Body of pancreas (tissue), 4 donors: ENCODE measurements at regions not wholly inside any gene's neighbourhood (a gene's known extent, or its start where the extent isn't known, plus 50 kb on each side); places are given as distances from the start of the nearest gene placed in this dataset.

ENCODE experiments used
- ATAC-seq: fragments of 150-250 bp; one replicate; pipeline ENCODE4 v1.9.1; 2016
- DNase-seq, 4 donors: peaks; one replicate each; pipeline ENCODE4 v3.0.0-alpha.2; 2019
- H3K27ac ChIP-seq, 4 donors: fragments of 200-600 bp; sonication (generic); 1 replicate in 3 of 4; 2 replicates in 1 of 4; pipeline versions ENCODE4 v1.5.1 to v1.6.1; 2016 to 2019; ENCODE audit warnings: mild to moderate bottlenecking in 1 of 4, mixed read lengths in 1 of 4, moderate library complexity in 1 of 4
- H3K27me3 ChIP-seq, 2 donors: fragments of 200-600 bp; sonication (generic); one replicate each; pipeline ENCODE4 v1.6.0; 2016; ENCODE audit warnings: mild to moderate bottlenecking in 1 of 2
- H3K36me3 ChIP-seq, 2 donors: fragments of 200-600 bp; sonication (generic); replicated peaks in 1 of 2; 2 replicates each; pipeline ENCODE4 v1.5.1; 2016; ENCODE audit warnings: low read depth in 2 of 2; ENCODE audit not compliant: insufficient read depth in 1 of 2
- H3K4me1 ChIP-seq: fragments of 200-600 bp; sonication (generic); one replicate; pipeline ENCODE4 v1.6.0; 2016
- H3K4me3 ChIP-seq, 2 donors: fragments of 200-600 bp; sonication (generic); 1 replicate in 1 of 2; 2 replicates in 1 of 2; pipeline ENCODE4 v1.5.1; 2016 to 2019
- H3K9me3 ChIP-seq, 3 donors: fragments of 200-600 bp; sonication (generic); 1 replicate in 2 of 3; 2 replicates in 1 of 3; pipeline ENCODE4 v1.5.1; 2016
- POLR2A ChIP-seq, 3 donors: fragments of 450-650 bp; IDR thresholded peaks; one replicate each; pipeline ENCODE4 v1.6.1; 2016; ENCODE audit warnings: antibody characterized with exemption in 3 of 3, mild to moderate bottlenecking in 2 of 3
- whole genome bisulfite sequencing, 2 donors: methylation state at CpG; one replicate each; pipeline ENCODE4 v1.1.5; 2017; 5-methylcytosine and 5-hydroxymethylcytosine counted together
- intact Hi-C: fragments of 100-400 bp; cut with DNase I; formaldehyde crosslinking; loops from one replicate; pipeline ENCODE4 v1.15.1; 2023
- TF ChIP-seq, protein P1 (sequence below), 7 experiments: fragments of 450-650 bp in 4 of 7; fragments of 200-600 bp in 3 of 7; sonication (generic) in 3 of 7; IDR thresholded peaks; one replicate each; pipeline ENCODE4 v1.5.1; 2016 to 2019; ENCODE audit warnings: antibody characterized with exemption in 7 of 7

DNA sequence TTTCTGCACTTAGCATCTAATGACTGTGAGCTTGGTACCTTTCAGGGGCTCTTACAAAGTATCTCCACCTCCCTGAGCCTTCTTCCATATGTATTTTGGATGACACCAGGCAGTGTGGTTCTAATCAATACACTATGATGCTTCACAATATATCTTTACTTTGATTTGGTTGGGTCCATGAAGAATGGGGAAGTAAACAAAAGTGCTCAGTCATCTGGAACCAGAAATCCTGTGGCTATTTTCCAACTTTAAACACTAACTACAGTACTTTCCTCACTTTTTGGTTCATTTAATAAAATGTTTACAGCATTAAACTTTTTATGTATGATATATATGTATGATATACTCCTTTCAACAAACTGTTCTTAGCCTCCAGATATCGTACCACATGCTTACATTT lies 216.4 kb upstream of the AFF2 start:
- 61 to 81% methylated on average over 1 of the region's 1 CpG for WGBS, 2 donors
- no peak for ATAC-seq
- intact Hi-C loops: no loop called here

DNA sequence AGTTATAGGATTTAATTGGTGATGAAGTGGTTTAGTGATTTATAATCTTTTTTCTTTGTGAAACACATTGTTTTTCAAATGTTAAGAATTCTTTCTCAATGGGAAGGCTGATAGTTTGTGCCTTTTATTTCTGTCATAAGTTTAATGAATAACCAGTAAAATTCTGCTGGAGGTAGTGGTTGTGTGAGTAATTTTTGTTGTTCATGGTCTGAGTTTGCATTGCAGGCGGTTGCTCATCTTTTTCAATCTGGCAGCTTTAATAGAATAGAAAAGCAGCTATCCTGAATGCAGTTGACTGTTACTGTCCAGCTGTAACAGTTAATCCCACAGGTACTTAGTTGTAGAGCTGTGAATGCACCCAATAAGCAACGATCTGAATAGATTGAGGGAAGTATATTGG lies 215.6 kb upstream of the AFF2 start:
- no peaks in the 10 kb centered on the region for H3K4me1 ChIP-seq
- H3K27me3 ChIP-seq: no peaks in the 10 kb centered on the region
- no peaks in the 10 kb centered on the region for H3K9me3 ChIP-seq
- no peak overlapping the region for H3K27ac ChIP-seq
- DNase-seq (no peak), ATAC-seq (no peak)
- no peak overlapping the region for H3K4me3 ChIP-seq
- intact Hi-C loops: no loop called here
- WGBS, 2 donors: 40 to 52% methylated on average over 2 of the region's 2 CpGs
- no peaks in the 10 kb centered on the region for H3K36me3 ChIP-seq
- TF ChIP-seq POLR2A (IDR thresholded peaks at IDR 0.05): no peak
- TF ChIP-seq, protein P1, sequence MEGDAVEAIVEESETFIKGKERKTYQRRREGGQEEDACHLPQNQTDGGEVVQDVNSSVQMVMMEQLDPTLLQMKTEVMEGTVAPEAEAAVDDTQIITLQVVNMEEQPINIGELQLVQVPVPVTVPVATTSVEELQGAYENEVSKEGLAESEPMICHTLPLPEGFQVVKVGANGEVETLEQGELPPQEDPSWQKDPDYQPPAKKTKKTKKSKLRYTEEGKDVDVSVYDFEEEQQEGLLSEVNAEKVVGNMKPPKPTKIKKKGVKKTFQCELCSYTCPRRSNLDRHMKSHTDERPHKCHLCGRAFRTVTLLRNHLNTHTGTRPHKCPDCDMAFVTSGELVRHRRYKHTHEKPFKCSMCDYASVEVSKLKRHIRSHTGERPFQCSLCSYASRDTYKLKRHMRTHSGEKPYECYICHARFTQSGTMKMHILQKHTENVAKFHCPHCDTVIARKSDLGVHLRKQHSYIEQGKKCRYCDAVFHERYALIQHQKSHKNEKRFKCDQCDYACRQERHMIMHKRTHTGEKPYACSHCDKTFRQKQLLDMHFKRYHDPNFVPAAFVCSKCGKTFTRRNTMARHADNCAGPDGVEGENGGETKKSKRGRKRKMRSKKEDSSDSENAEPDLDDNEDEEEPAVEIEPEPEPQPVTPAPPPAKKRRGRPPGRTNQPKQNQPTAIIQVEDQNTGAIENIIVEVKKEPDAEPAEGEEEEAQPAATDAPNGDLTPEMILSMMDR (IDR thresholded peaks at IDR 0.05): no peak

More for the DNA sequence above, 216.4 kb upstream of the AFF2 start:
- no peaks in the 10 kb centered on the region for H3K9me3 ChIP-seq
- no peak for TF ChIP-seq POLR2A (IDR thresholded peaks at IDR 0.05)
- TF ChIP-seq, protein P1 (IDR thresholded peaks at IDR 0.05): no peak
- H3K4me3 ChIP-seq: no peak overlapping the region
- no peak for DNase-seq
- no peaks in the 10 kb centered on the region for H3K4me1 ChIP-seq
- H3K27me3 ChIP-seq: no peaks in the 10 kb centered on the region
- H3K36me3 ChIP-seq: no peaks in the 10 kb centered on the region
- H3K27ac ChIP-seq: no peak overlapping the region

DNA sequence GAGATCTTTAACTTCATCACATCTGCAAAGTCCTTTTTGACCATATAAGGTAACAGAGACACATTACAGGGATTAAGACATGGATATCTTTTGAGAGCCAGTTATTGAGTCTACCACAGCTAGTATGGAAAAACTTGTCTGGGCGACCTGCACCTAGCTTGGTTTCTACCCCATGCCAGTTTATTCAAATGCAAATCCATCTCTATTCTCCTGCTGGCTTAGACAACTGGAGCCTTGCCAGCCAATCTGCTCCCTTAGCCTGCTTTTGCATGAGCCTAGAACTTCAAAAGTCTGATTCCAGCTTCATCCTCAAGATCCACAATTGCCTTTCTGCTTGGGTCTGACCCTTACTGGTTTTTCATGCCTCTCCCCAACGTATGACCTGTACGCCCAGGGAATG lies 212.0 kb upstream of the AFF2 start:
- 57 to 66% methylated on average over 1 to 3 of the region's 3 CpGs for WGBS, 2 donors
- ATAC-seq (no peak), DNase-seq (no peak)
- no peaks in the 10 kb centered on the region for H3K36me3 ChIP-seq
- TF ChIP-seq, protein P1 (IDR thresholded peaks at IDR 0.05): no peak
- no peak for TF ChIP-seq POLR2A (IDR thresholded peaks at IDR 0.05)
- H3K27me3 ChIP-seq: no peaks in the 10 kb centered on the region
- no peak overlapping the region for H3K27ac ChIP-seq
- H3K4me1 ChIP-seq: no peaks in the 10 kb centered on the region
- H3K4me3 ChIP-seq: no peak overlapping the region
- intact Hi-C loops: no loop called here
- H3K9me3 ChIP-seq: no peaks in the 10 kb centered on the region

DNA sequence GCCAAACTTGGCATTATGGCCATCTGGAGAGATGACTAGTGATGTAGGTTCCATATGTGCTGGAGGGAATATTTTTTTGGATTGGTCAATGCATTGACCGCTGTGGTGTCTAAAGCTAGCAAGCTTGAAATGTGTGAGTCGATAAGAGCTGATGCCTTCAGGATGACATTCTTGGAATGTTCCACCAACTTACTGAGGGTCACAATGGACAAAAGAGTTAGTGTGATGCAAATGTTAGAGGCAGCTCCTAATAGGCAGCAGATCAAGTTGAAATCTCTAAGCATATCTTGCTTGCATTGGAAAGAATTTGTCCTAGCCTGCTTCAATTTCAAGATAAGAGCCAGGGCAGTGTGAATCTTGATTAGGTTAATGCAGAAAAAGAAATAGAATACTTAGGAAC lies 210.4 kb upstream of the AFF2 start:
- ATAC-seq (no peak), DNase-seq (no peak)
- Histone ChIP-seq H3K27ac (no peak overlapping the region), H3K4me3 (no peak overlapping the region), H3K4me1 (no peaks in the 10 kb centered on the region), H3K36me3 (no peaks in the 10 kb centered on the region), H3K27me3 (no peaks in the 10 kb centered on the region), H3K9me3 (no peaks in the 10 kb centered on the region)
- no peak for TF ChIP-seq POLR2A (IDR thresholded peaks at IDR 0.05)
- TF ChIP-seq, protein P1 (IDR thresholded peaks at IDR 0.05): no peak
- 75 to 92% methylated on average over 2 of the region's 2 CpGs for WGBS, 2 donors
- intact Hi-C loops: no loop called here

DNA sequence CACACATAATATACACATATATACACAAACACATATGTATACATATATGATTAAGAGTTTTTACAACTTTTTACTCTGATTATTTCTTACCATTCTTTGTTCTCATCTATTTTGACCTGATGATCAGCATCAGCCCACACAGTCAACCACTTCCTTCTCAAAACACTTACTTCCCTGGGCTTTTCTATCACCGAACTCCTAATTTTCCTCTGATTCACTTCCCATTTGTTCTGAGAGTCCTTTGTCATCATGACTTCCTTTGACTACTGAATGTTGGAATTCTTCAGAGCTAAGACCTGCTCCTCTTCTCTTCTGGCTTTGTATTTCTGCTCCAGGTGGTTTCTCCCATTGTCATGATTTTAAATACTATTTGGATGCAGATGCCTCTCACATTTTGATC lies 209.5 kb upstream of the AFF2 start:
- TF ChIP-seq, protein P1 (IDR thresholded peaks at IDR 0.05): no peak
- no peak for TF ChIP-seq POLR2A (IDR thresholded peaks at IDR 0.05)
- Histone ChIP-seq H3K36me3 (no peaks in the 10 kb centered on the region), H3K4me3 (no peak overlapping the region), H3K27me3 (no peaks in the 10 kb centered on the region), H3K27ac (no peak overlapping the region), H3K4me1 (no peaks in the 10 kb centered on the region), H3K9me3 (no peaks in the 10 kb centered on the region)
- DNase-seq (no peak), ATAC-seq (no peak)
- 41 to 50% methylated on average over 1 of the region's 1 CpG for WGBS, 2 donors
- intact Hi-C loops: no loop called here
